ENCODE measurements at regions not wholly inside any gene's neighbourhood (a gene's known extent, or its start where the extent isn't known, plus 50 kb on each side); places are given as distances from the start of the nearest gene placed in this dataset.

GRCh38 chr5:117588611-117589010 is 1014.0 kb upstream of the SEMA6A start:
- TF ChIP-seq CTCF (IDR thresholded peaks at IDR 0.05; ENCODE audit: low read depth, low read length) (no peak), EZH2phosphoT487 (IDR thresholded peaks at IDR 0.05; ENCODE audit: low read depth) (no peak)

Data from OCI-LY3 (cell line).